Astrocyte (in vitro differentiated cells and primary cell): ENCODE measurements at regions not wholly inside any gene's neighbourhood (a gene's known extent, or its start where the extent isn't known, plus 50 kb on each side); places are given as distances from the start of the nearest gene placed in this dataset.
A peak's percentile ranks its signal among the peaks of the same experiment; 100 is the strongest.

Experiments used
- DNase-seq: peaks from one replicate; pipeline ENCODE4 v3.0.0-alpha.2; 2010; ENCODE audit warnings: low read depth
- FAIRE-seq: peaks from 2 replicates; lab custom pipeline; 2011; peaks lifted over from hg19 to GRCh38; lab: Jason Lieb, UNC
- H2AFZ ChIP-seq: 2 replicates; pipeline ENCODE4 v1.6.0; 2012; ENCODE audit warnings: low read depth, low read length, inconsistent platforms
- H3K27ac ChIP-seq: 2 replicates; pipeline ENCODE4 v1.5.1; 2011; ENCODE audit warnings: low read depth, low read length, inconsistent platforms
- H3K27me3 ChIP-seq: 2 replicates; pipeline ENCODE4 v1.6.0; 2011; ENCODE audit warnings: low read length, inconsistent platforms; ENCODE audit not compliant: insufficient read depth
- H3K36me3 ChIP-seq: 2 replicates; pipeline ENCODE4 v1.5.1; 2011; ENCODE audit warnings: low read length, inconsistent platforms; ENCODE audit not compliant: insufficient read depth
- H3K4me1 ChIP-seq: 2 replicates; pipeline ENCODE4 v1.5.1; 2011; ENCODE audit warnings: low read length, inconsistent platforms; ENCODE audit not compliant: insufficient read depth
- H3K4me2 ChIP-seq: 2 replicates; pipeline ENCODE4 v1.6.0; 2012; ENCODE audit warnings: low read length, inconsistent platforms
- H3K4me3 ChIP-seq: 2 replicates; pipeline ENCODE4 v1.5.1; 2011; ENCODE audit warnings: low read depth, mild to moderate bottlenecking, low read length, inconsistent platforms; ENCODE audit not compliant: insufficient read depth
- H3K79me2 ChIP-seq: 2 replicates; pipeline ENCODE4 v1.6.0; 2012; ENCODE audit warnings: mild to moderate bottlenecking, low read length, inconsistent platforms; ENCODE audit not compliant: insufficient read depth
- H3K9ac ChIP-seq: 2 replicates; pipeline ENCODE4 v1.6.0; 2012; ENCODE audit warnings: mild to moderate bottlenecking, low read length, inconsistent platforms
- H3K9me3 ChIP-seq: 2 replicates; pipeline ENCODE4 v1.5.1; 2012; ENCODE audit warnings: low read depth, mild to moderate bottlenecking, low read length, inconsistent platforms; ENCODE audit not compliant: insufficient read depth
- H4K20me1 ChIP-seq: 2 replicates; pipeline ENCODE4 v1.6.0; 2012; ENCODE audit warnings: low read length, inconsistent platforms; ENCODE audit not compliant: insufficient read depth
- H3K27ac Mint-ChIP-seq: one replicate; pipeline ENCODE4 v1.8.0; 2021; ENCODE audit warnings: mild to moderate bottlenecking, mixed read lengths; ENCODE audit not compliant: unreplicated experiment
- H3K27me3 Mint-ChIP-seq: one replicate; pipeline ENCODE4 v1.8.0; 2021; ENCODE audit warnings: low read depth, mixed read lengths; ENCODE audit not compliant: unreplicated experiment
- H3K36me3 Mint-ChIP-seq: one replicate; pipeline ENCODE4 v1.8.0; 2021; ENCODE audit warnings: low read depth, mixed read lengths; ENCODE audit not compliant: unreplicated experiment
- H3K4me1 Mint-ChIP-seq: one replicate; pipeline ENCODE4 v1.8.0; 2021; ENCODE audit warnings: low read depth, mixed read lengths; ENCODE audit not compliant: unreplicated experiment
- H3K4me3 Mint-ChIP-seq: one replicate; pipeline ENCODE4 v1.8.0; 2021; ENCODE audit warnings: mild to moderate bottlenecking, moderate library complexity, mixed read lengths; ENCODE audit not compliant: unreplicated experiment
- H3K9me3 Mint-ChIP-seq: one replicate; pipeline ENCODE4 v1.8.0; 2021; ENCODE audit warnings: mild to moderate bottlenecking, mixed read lengths; ENCODE audit not compliant: unreplicated experiment
- EZH2 ChIP-seq: IDR thresholded peaks from 2 replicates; pipeline ENCODE4 v1.6.1; 2012; ENCODE audit warnings: mild to moderate bottlenecking, low read length, inconsistent platforms; ENCODE audit not compliant: insufficient read depth
- TF ChIP-seq, protein P1 (sequence below): IDR thresholded peaks from 2 replicates; pipeline ENCODE4 v1.5.1; 2011; ENCODE audit warnings: low read depth, mild to moderate bottlenecking, inconsistent platforms, low read length, moderate library complexity; ENCODE audit not compliant: insufficient read depth

DNA sequence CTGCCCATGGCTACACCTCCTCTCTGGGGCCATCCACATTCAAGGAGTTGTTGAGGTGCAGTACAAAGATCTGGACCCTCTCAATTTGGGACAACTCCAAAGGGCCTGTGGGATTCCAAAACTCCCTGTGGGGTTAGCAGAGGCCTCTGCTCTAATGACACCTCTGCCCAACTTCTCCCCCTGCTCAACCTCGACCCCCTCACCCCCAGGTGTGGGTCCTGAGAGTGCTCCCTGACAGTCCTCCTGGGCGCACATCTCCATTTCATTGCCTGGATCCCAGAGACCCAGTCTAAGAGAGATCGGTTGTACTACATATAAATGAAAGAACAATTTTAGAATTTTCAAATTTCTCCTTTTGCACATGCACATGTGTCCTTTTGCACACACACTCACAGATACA is 73.0 kb upstream of the NKD1 start:
- H3K9ac ChIP-seq: no peak overlapping the region
- no peak overlapping the region for H3K4me2 ChIP-seq
- DNase-seq (no peak), FAIRE-seq (no peak)
- no peaks in the 10 kb centered on the region for H3K36me3 Mint-ChIP-seq
- no peak overlapping the region for H3K4me3 ChIP-seq
- peaks cover 10% of the 10 kb centered on the region for H3K4me1 ChIP-seq
- peaks cover 22% of the 10 kb centered on the region for H3K27me3 Mint-ChIP-seq
- H3K27me3 ChIP-seq: peaks cover 7% of the 10 kb centered on the region
- no peaks in the 10 kb centered on the region for H3K9me3 Mint-ChIP-seq
- no peak overlapping the region for H2AFZ ChIP-seq
- no peaks in the 10 kb centered on the region for H3K36me3 ChIP-seq
- H3K79me2 ChIP-seq: no peaks in the 10 kb centered on the region
- no peaks in the 10 kb centered on the region for H3K9me3 ChIP-seq
- no peak for TF ChIP-seq EZH2
- TF ChIP-seq, protein P1, sequence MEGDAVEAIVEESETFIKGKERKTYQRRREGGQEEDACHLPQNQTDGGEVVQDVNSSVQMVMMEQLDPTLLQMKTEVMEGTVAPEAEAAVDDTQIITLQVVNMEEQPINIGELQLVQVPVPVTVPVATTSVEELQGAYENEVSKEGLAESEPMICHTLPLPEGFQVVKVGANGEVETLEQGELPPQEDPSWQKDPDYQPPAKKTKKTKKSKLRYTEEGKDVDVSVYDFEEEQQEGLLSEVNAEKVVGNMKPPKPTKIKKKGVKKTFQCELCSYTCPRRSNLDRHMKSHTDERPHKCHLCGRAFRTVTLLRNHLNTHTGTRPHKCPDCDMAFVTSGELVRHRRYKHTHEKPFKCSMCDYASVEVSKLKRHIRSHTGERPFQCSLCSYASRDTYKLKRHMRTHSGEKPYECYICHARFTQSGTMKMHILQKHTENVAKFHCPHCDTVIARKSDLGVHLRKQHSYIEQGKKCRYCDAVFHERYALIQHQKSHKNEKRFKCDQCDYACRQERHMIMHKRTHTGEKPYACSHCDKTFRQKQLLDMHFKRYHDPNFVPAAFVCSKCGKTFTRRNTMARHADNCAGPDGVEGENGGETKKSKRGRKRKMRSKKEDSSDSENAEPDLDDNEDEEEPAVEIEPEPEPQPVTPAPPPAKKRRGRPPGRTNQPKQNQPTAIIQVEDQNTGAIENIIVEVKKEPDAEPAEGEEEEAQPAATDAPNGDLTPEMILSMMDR: no peak
- H3K27ac Mint-ChIP-seq: no peak overlapping the region
- H3K4me3 Mint-ChIP-seq: no peak overlapping the region
- H3K4me1 Mint-ChIP-seq: peaks cover 16% of the 10 kb centered on the region
- no peak overlapping the region for H3K27ac ChIP-seq
- H4K20me1 ChIP-seq: no peaks in the 10 kb centered on the region

- H3K4me1 Mint-ChIP-seq: peaks cover 22% of the 10 kb centered on the region
- no peaks in the 10 kb centered on the region for H3K36me3 Mint-ChIP-seq
- no peak overlapping the region for H2AFZ ChIP-seq
These were observed 74.1 kb upstream of the NKD1 start for GRCh38 chr16:50474138-50474537.

GRCh38 chr16:50473356-50473945 is 74.7 kb upstream of the NKD1 start:
- H3K9ac ChIP-seq: no peak overlapping the region
- DNase-seq: peak; percentile 6
- peak overlapping the region; percentile 15 for H3K27ac Mint-ChIP-seq
- peaks cover 22% of the 10 kb centered on the region for H3K4me1 Mint-ChIP-seq
- H4K20me1 ChIP-seq: no peaks in the 10 kb centered on the region
- no peak overlapping the region for H3K27ac ChIP-seq
- no peaks in the 10 kb centered on the region for H3K36me3 Mint-ChIP-seq
- no peak overlapping the region for H3K4me2 ChIP-seq
- H3K4me1 ChIP-seq: peaks cover 11% of the 10 kb centered on the region
- H3K27me3 Mint-ChIP-seq: peaks cover 29% of the 10 kb centered on the region
- no peak for FAIRE-seq
- no peaks in the 10 kb centered on the region for H3K79me2 ChIP-seq
- H2AFZ ChIP-seq: no peak overlapping the region
- no peaks in the 10 kb centered on the region for H3K36me3 ChIP-seq
- no peak overlapping the region for H3K4me3 Mint-ChIP-seq
- H3K4me3 ChIP-seq: no peak overlapping the region
- H3K9me3 ChIP-seq: no peaks in the 10 kb centered on the region
- no peaks in the 10 kb centered on the region for H3K9me3 Mint-ChIP-seq
- TF ChIP-seq, protein P1: no peak
- no peak for TF ChIP-seq EZH2
- peaks cover 3% of the 10 kb centered on the region for H3K27me3 ChIP-seq

More at GRCh38 chr16:50474138-50474537, 74.1 kb upstream of the NKD1 start:
- no peak for DNase-seq
- H3K4me3 Mint-ChIP-seq: no peak overlapping the region
- no peak overlapping the region for H3K4me2 ChIP-seq
- TF ChIP-seq EZH2: no peak
- TF ChIP-seq, protein P1: no peak
- H3K9ac ChIP-seq: no peak overlapping the region
- no peak overlapping the region for H3K4me3 ChIP-seq
- H3K9me3 ChIP-seq: no peaks in the 10 kb centered on the region
- no peaks in the 10 kb centered on the region for H3K9me3 Mint-ChIP-seq
- H3K36me3 ChIP-seq: no peaks in the 10 kb centered on the region
- no peaks in the 10 kb centered on the region for H3K79me2 ChIP-seq
- no peak overlapping the region for H3K27ac Mint-ChIP-seq
- H4K20me1 ChIP-seq: no peaks in the 10 kb centered on the region
- H3K27me3 Mint-ChIP-seq: peaks cover 24% of the 10 kb centered on the region
- peaks cover 10% of the 10 kb centered on the region for H3K4me1 ChIP-seq
- H3K27ac ChIP-seq: no peak overlapping the region
- no peak for FAIRE-seq
- H3K27me3 ChIP-seq: peaks cover 3% of the 10 kb centered on the region
